SK-N-MC (cell line): ENCODE measurements at regions not wholly inside any gene's neighbourhood (a gene's known extent, or its start where the extent isn't known, plus 50 kb on each side); places are given as distances from the start of the nearest gene placed in this dataset.

Experiments
- EZH2 ChIP-seq: fragments of 200-600 bp; sonication (generic); IDR thresholded peaks from one replicate; pipeline ENCODE4 v1.6.1; 2017; ENCODE audit warnings: antibody characterized with exemption
- FOXP2 ChIP-seq: optimal IDR thresholded peaks from 2 replicates; pipeline ENCODE3; 2011; ENCODE audit warnings: mild to moderate bottlenecking, moderate library complexity; ENCODE audit not compliant: insufficient read depth; ENCODE audit errors: extremely low read length, control extremely low read depth
- POLR2AphosphoS5 ChIP-seq: IDR thresholded peaks from 2 replicates; pipeline ENCODE4 v1.6.1; 2012; ENCODE audit warnings: mild to moderate bottlenecking, low read depth, low read length, borderline replicate concordance

- TF ChIP-seq EZH2 (no peak), POLR2AphosphoS5 (no peak), FOXP2 (no peak)
Measured at GRCh38 chr4:14022456-14022855, 394.9 kb upstream of the BOD1L1 start.
